CMK (cell line): ENCODE measurements at regions not wholly inside any gene's neighbourhood (a gene's known extent, or its start where the extent isn't known, plus 50 kb on each side); places are given as distances from the start of the nearest gene placed in this dataset.
"Not testable (repeated sequence)": the region's sequence is repeated elsewhere in the genome, so short reads cannot be mapped to it uniquely, and the experiment has no call there.

ENCODE experiments used
- DNase-seq: peaks from one replicate; pipeline ENCODE4 v3.0.0-alpha.2; 2010; ENCODE audit warnings: low read depth

- DNase-seq = no peak
Measured at GRCh38 chr7:52777051-52777822, 258.2 kb upstream of the POM121L12 start.

- DNase-seq = no peak
Measured at GRCh38 chr7:52775876-52776275, 259.6 kb upstream of the POM121L12 start.

- no peak for DNase-seq
Measured at GRCh38 chr7:52771177-52771576, 264.3 kb upstream of the POM121L12 start.

GRCh38 chr7:52764492-52765169 is 270.8 kb upstream of the POM121L12 start:
- DNase-seq = no peak

- no peak for DNase-seq
Measured at GRCh38 chr7:52758356-52758755, 277.1 kb upstream of the POM121L12 start.

GRCh38 chr7:52753855-52754254 is 281.6 kb upstream of the POM121L12 start:
- DNase-seq = no peak

GRCh38 chr7:52752891-52753290 is 282.5 kb upstream of the POM121L12 start:
- no peak for DNase-seq

GRCh38 chr7:52749880-52750279 is 285.6 kb upstream of the POM121L12 start:
- DNase-seq = no peak

- no peak for DNase-seq
Measured at GRCh38 chr7:52747817-52748216, 287.6 kb upstream of the POM121L12 start.

GRCh38 chr7:52741670-52742290 is 293.7 kb upstream of the POM121L12 start:
- DNase-seq = no peak

GRCh38 chr7:52735656-52736055 is 299.8 kb upstream of the POM121L12 start:
- no peak for DNase-seq

GRCh38 chr7:52728683-52729082 is 306.8 kb upstream of the POM121L12 start:
- DNase-seq = not testable (repeated sequence)

- DNase-seq = no peak
Measured at GRCh38 chr7:52727632-52728031, 307.8 kb upstream of the POM121L12 start.

- no peak for DNase-seq
Measured at GRCh38 chr7:52726986-52727385, 308.4 kb upstream of the POM121L12 start.

- no peak for DNase-seq
Measured at GRCh38 chr7:52726493-52726892, 308.9 kb upstream of the POM121L12 start.

GRCh38 chr7:52723606-52724005 is 311.8 kb upstream of the POM121L12 start:
- DNase-seq = no peak

- DNase-seq = no peak
Measured at GRCh38 chr7:52720856-52721255, 314.6 kb upstream of the POM121L12 start.

GRCh38 chr7:52719677-52720076 is 315.8 kb upstream of the POM121L12 start:
- no peak for DNase-seq

GRCh38 chr7:52715701-52716100 is 319.7 kb upstream of the POM121L12 start:
- DNase-seq = no peak

- DNase-seq = no peak
Measured at GRCh38 chr7:52712938-52713337, 322.5 kb upstream of the POM121L12 start.

GRCh38 chr7:52711951-52712350 is 323.5 kb upstream of the POM121L12 start:
- no peak for DNase-seq

- no peak for DNase-seq
Measured at GRCh38 chr7:52708846-52709245, 326.6 kb upstream of the POM121L12 start.

GRCh38 chr7:52705768-52706167 is 329.7 kb upstream of the POM121L12 start:
- DNase-seq = no peak
